A673 (cell line): ENCODE measurements at regions not wholly inside any gene's neighbourhood (a gene's known extent, or its start where the extent isn't known, plus 50 kb on each side); places are given as distances from the start of the nearest gene placed in this dataset.

Experiments
- BruUV-seq: library from RNA; stranded (reverse); fragments of 400-500 nt; replicated peaks from 2 replicates; lab custom pipeline; 2021; lab: Mats Ljungman, UMichigan
- CTCF ChIA-PET: fragments of 300-600 bp; sonication (Branson Sonifier 250); formaldehyde crosslinking; loops from one replicate; lab custom pipeline; 2022; ENCODE audit warnings: antibody characterized with exemption; lab: Charles Lee
- POLR2A ChIA-PET: fragments of 300-600 bp; sonication (Branson Sonifier 250); formaldehyde crosslinking; loops from one replicate; lab custom pipeline; 2022; ENCODE audit warnings: antibody characterized with exemption; ENCODE audit not compliant: low non-redundant PET; lab: Charles Lee
- DNase-seq: peaks from one replicate; pipeline ENCODE4 v3.0.0-alpha.2; 2015; ENCODE audit warnings: low spot score
- H3K27ac ChIP-seq: fragments of 200-600 bp; sonication (generic); 2 replicates; pipeline ENCODE4 v1.5.1; 2016; ENCODE audit warnings: mixed run types, low read depth, mild to moderate bottlenecking, mixed read lengths, antibody characterized with exemption, low read length; ENCODE audit not compliant: poor library complexity, severe bottlenecking
- H3K27me3 ChIP-seq: fragments of 200-600 bp; sonication (generic); replicated peaks from 2 replicates; pipeline ENCODE4 v1.6.1; 2017; ENCODE audit warnings: mixed run types, low read depth, mild to moderate bottlenecking, mixed read lengths, antibody characterized with exemption, low read length; ENCODE audit not compliant: insufficient read depth, poor library complexity
- H3K36me3 ChIP-seq: fragments of 200-600 bp; sonication (generic); 2 replicates; pipeline ENCODE4 v1.6.1; 2016; ENCODE audit warnings: mixed run types, mild to moderate bottlenecking, mixed read lengths, antibody characterized with exemption, low read length; ENCODE audit not compliant: insufficient read depth, poor library complexity, severe bottlenecking
- H3K4me1 ChIP-seq: fragments of 200-600 bp; sonication (generic); 2 replicates; pipeline ENCODE4 v1.6.1; 2017; ENCODE audit warnings: mixed run types, mild to moderate bottlenecking, mixed read lengths, antibody characterized with exemption, low read length; ENCODE audit not compliant: insufficient read depth, poor library complexity, severe bottlenecking
- H3K4me3 ChIP-seq: fragments of 200-600 bp; sonication (generic); 2 replicates; pipeline ENCODE4 v1.5.1; 2016; ENCODE audit warnings: low read depth, mixed run types, mild to moderate bottlenecking, mixed read lengths, low read length; ENCODE audit not compliant: poor library complexity, severe bottlenecking
- H3K9me3 ChIP-seq: fragments of 200-600 bp; sonication (generic); 2 replicates; pipeline ENCODE4 v1.6.1; 2016; ENCODE audit warnings: mixed run types, low read depth, mild to moderate bottlenecking, mixed read lengths, antibody characterized with exemption, low read length; ENCODE audit not compliant: poor library complexity, severe bottlenecking
- CTCF ChIP-seq: fragments of 300-800, 200-600 bp; sonication (generic); conservative IDR thresholded peaks from 2 replicates; pipeline ENCODE4 v1.5.1; 2017; ENCODE audit warnings: low read depth, mild to moderate bottlenecking, antibody characterized with exemption, low read length, moderate library complexity, mixed read lengths
- EZH2 ChIP-seq: fragments of 200-600 bp; sonication (generic); IDR thresholded peaks from 2 replicates; pipeline ENCODE4 v1.6.1; 2017; ENCODE audit warnings: borderline replicate concordance, low read depth, mild to moderate bottlenecking, mixed read lengths, antibody characterized with exemption, low read length; ENCODE audit not compliant: poor library complexity, severe bottlenecking
- intact Hi-C: fragments of 100-400 bp; cut with micrococcal nuclease; formaldehyde crosslinking; loops from one replicate; pipeline ENCODE4 v1.10.0; 2022; ENCODE audit not compliant: unreplicated experiment

DNA sequence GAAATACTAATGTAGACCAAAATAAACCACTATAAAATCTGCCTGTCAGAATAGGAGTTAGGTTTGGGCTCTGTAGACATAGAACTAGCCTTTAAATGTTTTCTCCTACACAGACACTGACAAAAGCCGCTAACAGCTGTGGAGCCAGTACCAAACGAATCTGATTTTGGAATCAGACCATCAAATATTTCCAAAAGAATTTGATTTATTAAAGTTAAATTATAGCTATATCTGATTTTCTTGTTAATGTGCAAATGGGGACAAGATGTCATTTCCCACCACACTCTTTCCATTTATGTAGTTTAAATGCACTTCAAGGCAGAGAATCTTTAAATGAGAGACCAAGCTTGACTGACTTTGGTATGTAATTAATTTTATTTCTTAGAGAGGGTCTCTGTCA is 343.4 kb upstream of the FIGN start:
- intact Hi-C loops, result no loop called here
- no peak for DNase-seq
- no peak for TF ChIP-seq EZH2
- no peak for TF ChIP-seq CTCF
- Histone ChIP-seq H3K27me3 (peaks cover 12% of the 10 kb centered on the region), H3K4me3 (no peak overlapping the region), H3K27ac (no peak overlapping the region), H3K9me3 (no peaks in the 10 kb centered on the region), H3K4me1 (no peaks in the 10 kb centered on the region), H3K36me3 (no peaks in the 10 kb centered on the region)
- POLR2A ChIA-PET, result no interaction called here
- BruUV-seq, result no TSS peak
- CTCF ChIA-PET, result no interaction called here

DNA sequence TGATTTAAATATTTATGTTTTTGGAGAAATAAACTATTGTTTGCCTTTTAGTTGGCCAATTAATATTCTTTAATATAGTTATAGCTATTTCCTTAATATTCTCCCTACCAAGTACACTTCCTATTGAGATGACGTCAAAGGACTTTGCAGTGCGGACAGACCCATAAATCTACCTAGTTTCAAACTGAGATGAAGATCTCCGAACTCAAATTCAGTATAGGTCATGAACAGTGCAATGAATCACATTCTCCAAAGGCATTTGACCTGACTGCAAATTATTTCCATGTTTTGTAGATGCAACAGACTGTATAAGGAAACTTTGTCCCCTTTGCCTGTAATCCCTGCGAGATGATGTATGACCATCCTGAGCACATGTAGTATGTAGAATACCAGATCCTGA is 342.6 kb upstream of the FIGN start:
- POLR2A ChIA-PET, result no interaction called here
- Histone ChIP-seq H3K36me3 (no peaks in the 10 kb centered on the region), H3K4me1 (no peaks in the 10 kb centered on the region), H3K27ac (no peak overlapping the region), H3K9me3 (no peaks in the 10 kb centered on the region), H3K27me3 (peaks cover 12% of the 10 kb centered on the region), H3K4me3 (no peak overlapping the region)
- intact Hi-C loops, result no loop called here
- no peak for DNase-seq
- CTCF ChIA-PET, result no interaction called here
- TF ChIP-seq CTCF (no peak), EZH2 (no peak)
- no TSS peak for BruUV-seq

DNA sequence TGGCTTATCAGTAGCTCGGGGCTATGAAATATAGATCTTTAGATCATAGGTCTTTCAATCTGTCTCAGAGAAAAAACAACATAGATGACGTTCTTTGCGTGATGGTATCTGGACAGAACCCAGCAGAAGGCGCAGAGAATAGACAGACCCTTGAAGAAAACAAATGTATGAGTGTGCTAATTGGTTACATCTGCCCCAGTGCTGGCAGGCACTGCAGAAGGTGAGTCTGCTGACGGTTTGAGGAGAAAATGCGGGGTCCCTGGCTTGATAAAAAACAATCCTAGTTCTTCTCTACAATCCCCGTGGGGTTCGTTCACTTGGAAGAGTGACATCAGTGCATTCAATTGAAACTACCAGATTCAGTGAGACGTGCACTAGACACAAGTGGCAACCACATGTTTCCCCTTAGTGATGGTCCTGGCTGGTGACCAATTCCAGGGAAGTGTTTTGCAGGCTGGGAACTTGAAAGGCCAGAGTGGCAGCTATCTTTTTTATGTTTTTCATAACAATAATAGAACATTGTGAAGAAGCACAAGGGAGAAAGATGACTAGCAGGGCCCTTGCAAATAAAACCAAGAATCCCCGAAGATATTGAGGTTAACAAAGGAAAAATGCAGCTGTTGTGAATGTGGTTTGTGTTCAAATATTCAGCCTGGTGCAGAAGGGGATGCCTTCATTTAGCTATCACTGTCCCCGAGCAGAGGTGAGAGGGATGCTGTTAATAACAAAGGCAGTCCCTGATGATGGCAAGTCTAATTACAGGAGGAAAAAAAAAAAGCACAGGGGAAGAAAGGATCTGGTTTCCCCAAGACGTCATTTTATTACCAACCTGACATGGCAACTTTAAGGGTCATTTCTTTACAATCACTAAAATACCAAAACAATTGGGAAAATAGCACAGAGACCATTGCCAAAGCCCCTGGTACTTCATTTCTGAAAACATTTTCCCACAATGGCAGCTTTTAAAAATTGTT is 337.6 kb upstream of the FIGN start:
- Histone ChIP-seq H3K27ac (no peak overlapping the region), H3K4me1 (no peaks in the 10 kb centered on the region), H3K36me3 (no peaks in the 10 kb centered on the region), H3K4me3 (no peak overlapping the region), H3K9me3 (no peaks in the 10 kb centered on the region), H3K27me3 (peaks cover 16% of the 10 kb centered on the region)
- ChIA-PET CTCF (no interaction called here), POLR2A (no interaction called here)
- BruUV-seq, result no TSS peak
- peak; percentile 2 for DNase-seq
- intact Hi-C loops, result no loop called here
- TF ChIP-seq CTCF, result no peak
- no peak for TF ChIP-seq EZH2
